NCI-H1417 treated with DMSO at 0.1 percent for 48 hours (cell line): ENCODE measurements at regions not wholly inside any gene's neighbourhood (a gene's known extent, or its start where the extent isn't known, plus 50 kb on each side); places are given as distances from the start of the nearest gene placed in this dataset.

ENCODE experiments used
- DNase-seq: peaks from one replicate; lab custom pipeline; 2025; lab: John Stamatoyannopoulos, UW

GRCh38 chr13:72109863-72110262 lies 242.9 kb upstream of the DACH1 start:
- DNase-seq = no peak

DNA sequence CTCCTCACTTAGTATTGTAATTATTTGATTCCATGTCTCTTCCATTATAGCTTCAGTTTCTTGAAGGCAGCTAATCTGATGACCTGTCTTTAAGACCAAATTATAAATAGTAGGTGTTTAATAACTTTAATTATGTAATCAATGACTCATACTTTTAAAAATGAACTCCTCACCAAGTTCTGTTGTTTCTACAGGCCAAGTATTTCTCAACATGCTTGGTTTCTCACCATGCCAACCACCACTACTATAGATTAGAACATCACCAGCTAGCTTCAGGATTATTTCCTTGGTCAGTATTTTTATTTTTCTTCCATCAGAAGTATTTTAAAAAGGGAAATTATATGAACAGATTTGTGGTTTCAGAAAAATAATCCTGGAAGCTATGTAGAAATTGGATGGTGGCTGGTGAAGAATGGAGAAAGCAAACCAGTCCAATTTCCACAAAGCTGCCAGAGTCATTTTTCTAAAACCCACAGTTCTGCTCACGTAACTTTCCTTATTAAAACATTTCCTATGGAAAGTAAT lies 237.7 kb upstream of the DACH1 start:
- no peak for DNase-seq

GRCh38 chr13:72101768-72102400 lies 234.9 kb upstream of the DACH1 start:
- DNase-seq = no peak

GRCh38 chr13:72100339-72100738 lies 233.3 kb upstream of the DACH1 start:
- no peak for DNase-seq

DNA sequence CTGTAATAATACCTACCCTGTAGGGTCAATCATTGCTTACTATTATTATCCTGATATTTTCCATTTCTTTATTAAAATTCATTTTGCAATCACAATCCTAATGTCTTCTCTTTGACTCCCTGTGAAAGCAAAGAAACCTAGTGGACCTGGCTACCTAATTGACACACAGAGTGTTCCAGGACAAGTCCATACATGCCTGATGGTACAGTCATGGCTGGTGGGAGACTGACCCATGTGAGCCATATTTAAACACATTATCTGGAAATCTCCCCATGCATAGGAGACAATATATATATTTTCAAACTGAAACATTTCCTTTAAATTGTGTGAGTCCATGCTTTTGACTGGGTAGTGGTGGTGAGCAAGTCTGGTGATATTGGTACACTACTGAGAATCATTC lies 230.6 kb upstream of the DACH1 start:
- no peak for DNase-seq

- no peak for DNase-seq
These were observed 226.3 kb upstream of the DACH1 start for GRCh38 chr13:72093262-72093661.

DNA sequence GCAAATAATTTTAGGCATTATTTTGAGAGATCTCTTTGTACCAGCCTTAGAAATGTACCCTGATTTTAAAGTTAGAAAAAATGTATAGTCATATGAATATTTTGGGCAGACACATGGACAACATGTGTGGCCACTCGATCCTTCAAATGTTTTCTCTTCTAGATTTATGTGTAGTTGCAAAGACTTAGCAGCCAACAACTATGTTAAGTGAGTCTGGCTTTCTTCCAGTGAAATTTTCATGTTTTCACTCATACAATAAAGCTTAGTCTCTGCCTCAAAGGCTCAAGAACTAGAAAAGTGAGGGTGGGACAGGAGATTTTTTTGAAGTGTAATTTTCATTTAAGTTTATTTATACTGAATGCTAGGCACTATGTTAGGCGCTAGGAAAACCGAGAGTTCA lies 207.7 kb upstream of the DACH1 start:
- DNase-seq = no peak

DNA sequence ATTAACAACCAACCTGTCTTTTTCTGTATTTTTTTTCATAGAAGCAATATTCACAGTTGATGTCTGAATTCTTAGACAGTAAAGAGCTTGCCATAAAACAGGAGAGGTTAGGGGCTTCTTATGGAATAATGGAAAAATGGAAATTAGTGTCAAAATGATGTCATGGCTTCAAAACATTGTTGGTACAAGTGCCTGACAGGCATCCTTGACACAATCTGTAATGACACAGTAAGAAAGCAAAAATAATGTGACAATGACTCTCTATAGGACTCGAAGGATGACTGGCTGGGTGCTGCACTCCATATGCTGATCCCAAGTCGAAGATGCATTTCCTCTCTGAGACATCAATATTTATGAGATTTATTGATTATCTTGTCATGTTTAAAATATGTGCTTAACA lies 205.3 kb upstream of the DACH1 start:
- DNase-seq = no peak

- DNase-seq = no peak
These were observed 204.7 kb upstream of the DACH1 start for GRCh38 chr13:72071713-72072112.

GRCh38 chr13:72062566-72062965 lies 195.6 kb upstream of the DACH1 start:
- no peak for DNase-seq

DNA sequence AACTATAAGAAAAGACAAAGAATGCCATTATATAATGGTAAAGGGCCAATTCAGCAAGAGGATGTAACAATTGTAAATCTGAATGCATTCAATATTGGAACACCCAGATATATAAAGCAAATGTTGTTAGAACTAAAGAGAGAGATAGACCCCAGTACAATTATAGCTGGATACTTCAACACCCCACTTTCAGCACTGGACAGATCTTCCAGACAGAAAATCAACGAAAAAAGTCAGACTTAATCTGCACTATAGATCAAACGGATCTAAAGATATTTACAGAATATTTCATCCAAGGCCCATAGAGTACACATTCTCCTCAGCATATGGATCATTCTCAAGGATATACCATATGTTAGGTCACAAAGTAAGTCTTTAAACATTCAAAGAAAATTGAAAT lies 194.6 kb upstream of the DACH1 start:
- DNase-seq = no peak

- DNase-seq = no peak
These were observed 183.2 kb upstream of the DACH1 start for GRCh38 chr13:72050251-72050650.

DNA sequence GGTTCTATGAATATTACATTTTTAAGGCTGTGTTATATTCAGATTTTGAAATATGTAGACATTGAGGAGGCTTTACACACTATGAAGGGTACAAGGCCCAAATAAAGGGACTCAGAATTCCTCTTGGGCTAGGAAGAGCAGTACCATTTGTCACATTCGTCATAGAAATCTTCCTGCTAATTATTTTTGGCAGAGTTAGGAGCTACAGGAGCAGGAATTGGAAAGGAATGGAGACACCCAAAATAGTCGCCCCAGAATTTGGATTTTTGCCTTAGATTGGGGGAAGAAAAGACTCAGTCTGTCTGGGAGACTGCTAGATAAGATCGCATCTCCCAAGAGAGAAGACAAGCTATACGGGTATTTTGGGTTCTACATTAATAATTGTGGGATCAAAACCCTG lies 176.4 kb upstream of the DACH1 start:
- no peak for DNase-seq

DNA sequence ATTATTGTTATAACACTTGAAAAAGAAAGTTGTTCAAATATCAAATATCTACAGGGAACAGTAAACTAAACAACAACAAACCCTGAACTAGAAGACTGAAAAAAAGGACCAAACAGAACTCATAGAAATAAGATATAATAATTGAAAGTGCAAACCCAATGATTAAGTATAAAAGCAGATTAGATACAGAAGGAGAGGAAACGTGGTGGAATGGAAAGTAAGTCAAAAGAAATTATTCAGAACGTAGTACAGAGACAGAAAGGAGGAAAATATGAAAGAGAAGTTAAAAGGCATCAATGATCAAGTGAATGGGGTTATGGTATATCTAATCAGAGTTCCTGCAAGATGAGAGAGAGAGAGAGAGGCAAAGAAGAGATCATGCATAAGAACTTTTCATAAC lies 174.2 kb upstream of the DACH1 start:
- no peak for DNase-seq

DNA sequence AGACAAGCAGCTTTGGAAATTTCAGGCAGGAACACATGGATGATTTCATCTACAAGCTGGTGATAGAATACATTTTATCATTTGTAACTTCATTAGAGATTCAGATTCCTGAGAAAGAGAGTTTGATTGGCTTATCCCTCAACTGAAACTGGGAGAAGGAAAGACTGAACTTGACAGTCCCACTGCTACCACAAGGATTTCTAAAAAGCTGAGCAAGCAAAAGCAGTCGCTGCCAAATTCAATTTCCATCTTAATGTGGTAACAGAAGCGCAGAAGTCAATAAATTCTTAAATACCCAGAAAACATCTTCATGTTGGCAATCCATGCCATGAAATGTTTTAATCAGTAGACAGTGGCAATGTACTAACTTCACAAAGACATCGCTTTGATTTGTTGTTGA lies 172.1 kb upstream of the DACH1 start:
- DNase-seq = no peak

DNA sequence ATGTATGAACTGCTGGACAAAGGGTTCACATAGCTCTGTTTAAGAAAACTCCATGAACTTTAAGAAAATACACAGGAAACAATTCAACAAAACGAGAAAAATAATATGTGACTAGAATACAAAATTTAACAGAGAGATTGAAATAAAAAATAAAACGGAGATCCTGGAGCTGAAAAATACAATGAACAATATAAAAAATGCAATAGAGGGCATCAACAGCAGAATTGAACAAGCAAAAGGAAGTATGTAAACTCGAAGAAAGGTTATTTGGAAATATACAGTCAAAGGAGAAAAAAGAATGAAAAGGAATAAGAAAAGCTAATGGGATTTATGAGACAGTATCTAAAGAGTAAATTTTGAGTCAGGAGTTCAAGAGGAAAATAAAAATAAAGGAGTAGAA lies 163.0 kb upstream of the DACH1 start:
- no peak for DNase-seq

DNA sequence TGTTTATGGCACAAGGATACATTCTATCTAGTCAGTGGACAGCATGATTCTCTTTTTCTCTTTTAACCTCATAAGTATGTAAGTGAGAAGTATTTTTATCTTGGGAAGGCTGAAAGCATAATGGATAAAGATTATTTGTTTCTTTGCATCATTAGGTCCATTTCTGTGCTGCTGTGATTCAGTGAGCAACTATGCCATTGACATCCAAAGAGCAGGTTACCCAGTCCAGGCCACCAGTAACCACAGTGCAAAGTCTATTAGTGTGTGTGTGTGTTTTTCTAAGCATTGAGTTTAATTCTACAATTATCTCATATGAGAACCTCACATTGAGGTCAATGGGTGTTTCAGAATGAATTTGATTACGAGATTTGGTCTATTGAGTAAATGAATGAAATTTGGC lies 158.8 kb upstream of the DACH1 start:
- no peak for DNase-seq

- no peak for DNase-seq
These were observed 156.9 kb upstream of the DACH1 start for GRCh38 chr13:72023895-72024294.

GRCh38 chr13:72005455-72005854 lies 138.5 kb upstream of the DACH1 start:
- DNase-seq = no peak

DNA sequence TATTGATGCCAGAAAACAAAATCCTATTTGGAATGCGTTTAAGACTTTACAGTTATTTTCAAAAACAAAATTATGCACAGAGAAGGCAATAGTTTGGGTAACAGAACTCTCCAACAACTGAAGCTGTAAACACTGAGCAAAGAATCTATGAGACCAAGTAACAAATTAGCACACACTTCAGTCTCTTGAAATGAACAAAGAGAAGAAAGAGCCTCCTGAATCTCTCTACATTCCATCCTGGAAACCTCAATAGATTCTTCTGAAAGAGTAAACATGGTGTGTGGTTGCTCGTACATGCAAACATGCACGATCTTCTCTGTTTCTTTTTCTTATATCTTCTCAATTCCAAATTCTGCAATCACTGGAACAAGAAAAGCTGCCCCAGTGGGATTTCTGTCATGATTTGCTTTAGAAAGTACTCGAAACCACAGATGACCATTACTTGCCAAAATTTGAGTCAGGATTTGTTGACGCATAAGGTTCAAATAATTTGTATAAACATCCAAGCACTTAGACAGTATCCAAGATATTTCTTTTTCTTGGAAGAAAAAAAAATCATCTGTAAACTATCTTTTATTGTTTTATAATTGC lies 137.9 kb upstream of the DACH1 start:
- DNase-seq = no peak

GRCh38 chr13:72004246-72004645 lies 137.2 kb upstream of the DACH1 start:
- DNase-seq = no peak

DNA sequence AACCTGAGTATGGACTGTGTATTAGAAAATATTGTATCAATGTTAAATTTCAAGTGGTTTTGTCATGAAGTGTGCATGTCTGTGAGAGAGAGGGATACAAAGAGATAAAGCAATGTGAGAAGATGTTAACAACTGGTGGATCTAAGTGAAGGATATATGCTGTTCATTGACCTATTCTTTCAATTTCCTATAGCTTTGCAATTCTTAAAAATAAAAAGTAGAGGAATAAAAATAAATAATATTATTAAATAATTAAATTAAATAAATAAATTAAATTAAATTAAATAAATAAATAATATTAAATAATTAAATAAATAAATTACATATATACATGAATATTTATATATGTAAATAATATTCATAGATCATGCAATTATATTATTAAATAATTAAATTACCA lies 131.2 kb upstream of the DACH1 start:
- no peak for DNase-seq

DNA sequence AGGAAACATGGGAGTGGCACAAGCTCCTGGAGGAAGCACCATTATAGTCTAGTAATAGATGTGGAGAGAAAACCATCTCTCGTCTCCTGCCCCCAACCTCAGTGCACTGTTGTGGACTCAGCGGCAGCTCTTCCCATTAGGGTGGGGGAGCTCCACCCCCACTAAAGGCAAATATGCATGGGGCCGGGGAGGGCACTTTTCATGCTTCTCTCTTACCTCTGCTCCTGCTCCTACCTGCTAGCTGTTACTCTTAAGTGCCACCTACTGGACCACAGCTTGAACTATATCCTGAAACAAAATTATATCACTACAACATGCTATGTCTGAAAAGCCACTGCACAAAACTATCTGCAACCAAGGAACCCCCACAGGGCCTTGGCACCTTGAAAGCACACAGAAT lies 112.6 kb upstream of the DACH1 start:
- no peak for DNase-seq

- DNase-seq = no peak
These were observed 110.0 kb upstream of the DACH1 start for GRCh38 chr13:71977028-71977427.
